SK-MEL-5 (cell line): ENCODE measurements at regions not wholly inside any gene's neighbourhood (a gene's known extent, or its start where the extent isn't known, plus 50 kb on each side); places are given as distances from the start of the nearest gene placed in this dataset.
"Not testable (repeated sequence)": the region's sequence is repeated elsewhere in the genome, so short reads cannot be mapped to it uniquely, and the experiment has no call there.

ENCODE experiments used
- DNase-seq: peaks from one replicate; pipeline ENCODE4 v3.0.0-alpha.2; 2016; ENCODE audit warnings: low read depth, low spot score
- in situ Hi-C: cut with HindIII; loops from 2 replicates; pipeline ENCODE4 v1.10.0; 2016; ENCODE audit warnings: low sequenced_read_pairs, high pct_unique_total_duplicates, low pct_unique_long_range_greater_than_20kb

- in situ Hi-C loops, result no loop called here
- DNase-seq, result no peak
Observed at GRCh38 chr20:24834310-24834709, 114.8 kb upstream of the CST7 start.

GRCh38 chr20:24835195-24835594 lies 113.9 kb upstream of the CST7 start:
- DNase-seq, result no peak
- in situ Hi-C loops, result no loop called here

- in situ Hi-C loops, result no loop called here
- no peak for DNase-seq
Observed at GRCh38 chr20:24836041-24836533, 113.0 kb upstream of the CST7 start.

- in situ Hi-C loops, result no loop called here
- DNase-seq, result no peak
Observed at GRCh38 chr20:24836661-24837299, 112.3 kb upstream of the CST7 start.

GRCh38 chr20:24837781-24838450 lies 111.2 kb upstream of the CST7 start:
- in situ Hi-C loops, result no loop called here
- no peak for DNase-seq

GRCh38 chr20:24838546-24839535 lies 110.2 kb upstream of the CST7 start:
- no peak for DNase-seq
- in situ Hi-C loops, result no loop called here

- in situ Hi-C loops, result no loop called here
- DNase-seq, result no peak
Observed at GRCh38 chr20:24840121-24840713, 108.9 kb upstream of the CST7 start.

GRCh38 chr20:24842274-24842917 lies 106.7 kb upstream of the CST7 start:
- in situ Hi-C loops, result no loop called here
- DNase-seq, result no peak

GRCh38 chr20:24842918-24843715 lies 106.0 kb upstream of the CST7 start:
- no peak for DNase-seq
- in situ Hi-C loops, result no loop called here

- in situ Hi-C loops, result no loop called here
- no peak for DNase-seq
Observed at GRCh38 chr20:24850176-24850575, 98.9 kb upstream of the CST7 start.

GRCh38 chr20:24851346-24852019 lies 97.6 kb upstream of the CST7 start:
- no peak for DNase-seq
- in situ Hi-C loops, result no loop called here

GRCh38 chr20:24853916-24854315 lies 95.2 kb upstream of the CST7 start:
- no peak for DNase-seq
- in situ Hi-C loops, result no loop called here

- no peak for DNase-seq
- in situ Hi-C loops, result no loop called here
Observed at GRCh38 chr20:24855848-24856247, 93.2 kb upstream of the CST7 start.

GRCh38 chr20:24858500-24858899 lies 90.6 kb upstream of the CST7 start:
- DNase-seq, in situ Hi-C loops: not testable (repeated sequence)

GRCh38 chr20:24859539-24859938 lies 89.5 kb upstream of the CST7 start:
- no peak for DNase-seq
- in situ Hi-C loops, result no loop called here

GRCh38 chr20:24862186-24862585 lies 86.9 kb upstream of the CST7 start:
- in situ Hi-C loops, result no loop called here
- DNase-seq, result no peak
